Femur (tissue), 1 donor: ENCODE measurements at regions not wholly inside any gene's neighbourhood (a gene's known extent, or its start where the extent isn't known, plus 50 kb on each side); places are given as distances from the start of the nearest gene placed in this dataset.
"Not testable (repeated sequence)": the region's sequence is repeated elsewhere in the genome, so short reads cannot be mapped to it uniquely, and the experiment has no call there.

Experiments used
- DNase-seq: peaks from one replicate; pipeline ENCODE4 v3.0.0-alpha.2; 2017

DNA sequence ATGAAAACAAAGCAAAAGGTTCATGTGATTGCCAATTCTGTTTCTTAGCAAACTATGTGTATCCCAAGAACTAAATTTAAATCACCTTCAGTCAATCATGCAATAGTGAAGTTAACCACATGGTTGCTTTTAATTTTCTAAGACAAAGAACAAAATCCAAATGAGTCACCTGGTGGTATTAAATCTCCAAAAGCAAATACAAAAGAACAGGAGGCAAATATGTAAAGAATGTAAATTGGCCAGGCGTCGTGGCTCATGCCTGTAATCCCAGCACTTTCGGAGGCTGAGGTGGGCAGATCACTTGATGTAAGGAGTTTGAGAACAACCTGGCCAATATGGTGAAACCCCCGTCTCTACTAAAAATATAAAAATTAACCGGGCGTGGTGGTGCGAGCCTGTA lies 54.2 kb upstream of the PIK3R4 start:
- DNase-seq: no peak

DNA sequence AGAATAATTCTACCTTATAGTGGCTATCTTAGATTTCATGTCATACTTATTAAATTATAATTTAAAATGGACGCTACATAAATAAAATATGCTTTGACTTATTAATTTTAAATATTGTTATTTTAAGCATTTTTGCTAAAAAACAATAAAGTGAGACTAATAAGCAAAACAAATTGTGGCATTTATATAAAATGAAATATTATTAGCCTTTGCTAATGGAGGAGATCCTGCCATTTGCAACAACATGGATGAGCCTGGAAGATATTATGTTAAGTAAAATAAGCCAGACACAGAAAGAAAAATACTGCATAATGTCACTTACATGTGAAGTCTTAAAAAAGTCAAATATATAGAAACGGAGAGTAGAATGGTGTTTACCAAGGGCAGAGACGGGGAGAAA lies 54.8 kb upstream of the PIK3R4 start:
- DNase-seq: no peak

DNA sequence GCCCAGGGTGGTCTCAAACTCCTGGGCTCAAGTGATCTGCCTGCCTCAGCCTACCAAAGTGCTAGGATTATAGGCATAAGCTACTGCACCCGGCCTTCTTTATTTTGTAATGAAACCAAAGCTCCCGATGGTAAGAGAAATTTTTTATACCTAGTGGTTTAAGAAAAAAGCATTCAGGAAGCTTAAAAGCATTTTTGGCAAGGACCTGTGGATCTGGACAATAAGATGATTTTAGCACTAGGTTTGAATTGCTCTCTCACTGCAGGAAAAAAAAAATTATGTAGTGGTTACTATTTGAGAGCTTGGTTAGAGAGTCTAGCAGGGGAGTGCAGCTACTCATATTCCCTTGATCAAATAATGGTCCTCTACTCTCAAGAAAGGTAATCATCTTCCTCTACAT lies 64.9 kb upstream of the PIK3R4 start:
- no peak for DNase-seq

DNA sequence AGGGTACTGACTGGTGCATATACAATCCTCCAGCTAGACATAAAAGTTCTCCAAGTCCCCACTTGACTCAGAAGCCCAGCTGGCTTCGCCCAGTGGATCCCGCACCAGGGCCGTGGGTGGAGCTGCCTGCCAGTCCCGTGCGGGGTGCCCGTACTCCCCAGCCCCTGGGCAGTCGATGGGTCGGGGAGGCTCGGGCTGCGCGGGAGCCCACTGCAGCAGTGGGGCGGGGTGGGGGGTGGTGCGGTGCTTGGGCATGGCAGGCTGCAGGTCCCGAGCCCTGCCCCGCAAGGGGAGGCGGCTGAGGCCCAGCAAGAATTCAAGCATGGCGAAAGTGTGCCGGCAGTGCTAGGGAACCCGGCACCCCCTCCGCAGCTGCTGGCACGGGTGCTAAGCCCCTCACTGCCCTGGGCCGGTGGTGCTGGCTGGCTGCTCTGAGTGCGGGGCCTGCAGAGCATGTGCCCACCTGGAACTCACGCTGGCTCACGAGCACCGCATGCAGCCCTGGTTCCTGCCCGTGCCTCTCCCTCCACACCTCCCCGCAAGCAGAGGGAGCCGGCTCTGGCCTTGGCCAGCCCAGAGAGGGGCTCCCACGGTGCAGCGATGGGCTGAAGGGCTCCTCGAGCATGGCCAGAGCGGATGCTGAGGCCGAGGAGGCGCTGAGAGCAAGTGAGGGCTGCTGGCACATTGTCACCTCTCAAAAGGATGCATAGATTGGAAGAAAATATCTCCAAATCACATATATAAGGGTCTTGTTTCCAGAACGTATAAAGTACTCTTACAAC lies 68.3 kb upstream of the PIK3R4 start:
- no peak for DNase-seq

DNA sequence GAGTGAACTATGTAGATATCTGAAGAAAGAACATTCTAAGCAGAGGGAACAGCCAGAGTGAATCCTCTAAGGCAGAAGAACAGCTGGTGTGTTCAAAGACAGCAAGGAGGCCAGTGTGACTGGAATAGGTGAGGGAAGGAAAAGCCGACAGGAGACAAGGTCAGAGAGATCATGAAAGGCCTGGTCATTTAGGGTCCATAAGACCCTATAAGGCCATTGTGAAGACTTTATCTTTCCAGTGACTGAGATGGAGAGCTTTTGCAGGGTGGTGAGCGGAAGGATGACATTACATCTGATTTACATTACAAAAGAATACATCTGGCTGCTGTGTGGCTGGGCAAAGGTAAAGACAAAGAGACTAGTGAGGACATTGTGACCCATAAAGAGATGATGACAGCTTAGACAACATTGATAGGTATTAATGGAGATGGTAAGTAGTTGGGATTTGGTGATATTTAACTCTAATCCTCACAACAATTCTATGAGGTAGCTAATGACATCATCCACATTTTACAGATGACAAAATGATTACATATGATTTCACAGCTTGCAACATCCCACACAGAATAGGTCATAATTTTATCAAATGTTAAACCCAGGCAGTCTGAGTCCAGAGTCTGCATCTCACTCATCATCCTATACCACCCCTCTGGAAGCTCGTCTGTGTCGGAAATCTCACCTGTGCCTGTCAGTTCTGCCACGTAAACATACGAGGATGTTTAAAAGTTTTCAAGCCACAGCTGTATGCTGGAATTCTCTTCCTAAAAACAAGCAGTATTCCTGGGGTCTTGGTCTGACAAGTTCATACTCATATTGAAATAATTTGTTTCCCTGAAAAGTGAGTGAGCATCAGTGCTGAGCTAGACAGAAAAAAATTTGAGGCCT lies 70.2 kb upstream of the PIK3R4 start:
- no peak for DNase-seq

DNA sequence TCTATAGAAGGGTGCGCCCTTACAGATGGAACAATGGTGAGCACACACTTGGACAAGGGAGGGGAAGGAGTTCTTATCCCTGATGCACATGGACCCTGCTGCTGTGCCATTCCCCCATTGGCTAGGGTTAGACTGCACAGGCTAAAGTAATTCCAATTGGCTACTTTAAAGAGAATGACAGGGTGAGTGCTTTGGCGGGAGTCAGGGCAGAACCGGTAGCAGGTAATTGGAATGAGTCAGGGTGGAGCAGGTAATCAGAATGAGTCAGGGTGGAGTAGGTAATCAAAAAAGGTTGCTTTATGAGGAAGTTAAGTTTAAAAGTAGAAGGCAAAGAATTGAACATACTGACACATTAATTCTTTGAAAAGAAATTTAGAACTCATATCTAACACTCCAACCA lies 71.4 kb upstream of the PIK3R4 start:
- DNase-seq: not testable (repeated sequence)

DNA sequence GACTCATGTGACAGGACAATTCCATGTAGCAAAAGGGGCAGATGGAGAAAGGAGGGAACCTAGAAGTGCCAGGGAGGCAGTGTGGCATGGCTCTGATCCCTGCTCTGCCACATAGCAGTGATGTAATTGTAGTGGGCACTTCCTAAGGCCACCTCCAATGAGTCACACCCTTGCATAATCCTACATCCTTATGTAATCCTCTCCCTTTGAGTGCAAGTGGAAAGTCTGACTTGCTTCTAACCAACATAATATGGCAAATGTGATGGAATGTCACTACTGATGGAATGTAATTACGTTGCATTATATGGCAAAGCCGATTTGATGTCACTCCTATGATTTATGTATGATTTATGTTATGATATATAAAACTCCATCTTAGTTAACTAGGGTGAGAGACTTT lies 72.9 kb upstream of the ATP2C1 start:
- DNase-seq: no peak

DNA sequence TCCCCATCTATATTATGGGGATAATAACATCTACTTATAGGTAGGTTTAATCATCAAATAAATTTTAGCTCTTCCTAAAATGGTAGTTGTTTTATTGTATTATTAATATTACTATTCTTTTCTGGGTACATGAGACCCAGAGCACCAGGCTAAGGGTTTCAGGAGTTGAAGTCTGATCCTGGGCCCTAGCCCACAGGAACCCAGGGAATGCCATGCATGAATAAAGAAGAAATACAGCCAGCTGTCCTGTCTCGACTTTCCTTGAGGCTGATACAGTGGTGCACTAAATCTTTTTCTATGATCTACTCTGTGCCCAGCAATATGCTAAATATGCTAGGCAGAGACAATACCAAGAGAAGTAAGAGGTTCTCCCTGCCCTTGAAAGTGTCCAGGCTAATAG lies 72.1 kb upstream of the ATP2C1 start:
- DNase-seq: no peak

DNA sequence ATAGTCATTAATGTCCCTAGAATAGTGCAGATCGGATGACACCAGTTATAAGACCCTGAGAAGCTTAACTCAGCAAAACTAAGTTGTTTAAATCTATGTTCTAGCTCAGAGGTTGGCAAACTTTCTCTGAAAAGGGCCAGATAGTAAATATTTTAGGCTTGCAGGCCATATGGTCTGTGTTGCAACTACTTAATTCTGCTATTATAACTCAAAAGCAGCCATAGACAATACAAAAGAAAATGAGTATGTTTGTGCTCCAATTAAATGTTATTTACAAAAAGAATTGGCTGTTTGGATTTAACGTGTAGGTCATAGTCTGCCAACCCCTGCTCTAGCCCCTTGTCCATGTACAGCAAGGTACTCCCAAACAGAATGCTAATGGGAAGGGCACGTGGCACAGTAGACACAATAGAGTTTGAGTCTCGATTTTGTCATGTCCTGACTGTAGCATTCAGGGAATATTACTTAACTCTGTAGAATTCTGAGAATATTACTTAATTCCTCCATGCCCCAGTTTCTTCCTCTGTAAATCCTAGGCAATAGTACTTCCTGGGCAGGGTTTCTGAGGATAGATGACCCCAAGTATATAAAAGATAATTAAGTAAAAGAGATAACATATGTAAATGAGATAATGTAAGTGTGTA lies 70.5 kb upstream of the ATP2C1 start:
- DNase-seq: no peak

DNA sequence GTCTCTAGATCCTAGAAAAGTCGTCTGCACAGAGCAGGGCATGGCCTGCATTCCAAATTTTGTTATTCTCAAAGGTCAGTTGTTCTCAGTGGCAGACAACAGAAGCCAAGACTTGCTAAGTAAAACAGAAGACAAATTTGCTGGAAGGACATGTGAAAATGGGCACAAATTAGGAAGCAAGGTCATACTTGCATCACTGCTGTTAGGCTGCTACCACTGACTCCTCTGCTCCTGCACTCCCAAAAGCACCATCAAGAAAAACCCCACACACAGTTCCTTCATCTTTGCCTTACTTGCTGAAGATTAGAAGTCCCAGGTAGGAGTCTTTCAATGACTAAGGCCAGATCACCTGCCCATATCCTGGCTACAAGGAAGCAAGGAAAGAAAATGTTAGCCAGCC lies 69.9 kb upstream of the ATP2C1 start:
- DNase-seq: no peak

DNA sequence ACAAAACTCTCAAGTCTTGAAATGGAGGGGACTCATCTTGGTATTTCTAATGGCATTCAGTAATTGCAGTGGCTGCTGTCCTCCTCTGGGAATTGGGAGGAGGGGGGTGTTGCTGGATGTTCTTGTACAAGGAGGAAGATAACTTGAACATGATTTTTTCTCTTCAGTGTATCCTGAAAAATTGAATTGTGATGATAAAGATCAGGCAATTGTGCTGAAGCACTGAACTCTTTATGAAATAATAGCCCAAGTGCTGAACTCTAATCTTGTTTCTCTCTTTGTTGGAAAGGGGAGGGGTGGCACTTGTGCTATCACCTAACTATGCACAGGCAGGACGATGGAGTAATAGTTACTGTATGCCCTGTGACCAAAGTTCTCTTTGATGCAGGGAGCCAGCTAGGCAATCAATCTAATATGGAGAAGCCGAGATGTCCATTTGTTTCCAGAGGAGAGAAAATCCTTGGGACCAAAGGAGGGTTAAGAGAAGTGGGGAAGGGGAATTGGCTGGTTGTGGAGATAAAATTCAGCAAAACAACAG lies 68.1 kb upstream of the ATP2C1 start:
- no peak for DNase-seq

DNA sequence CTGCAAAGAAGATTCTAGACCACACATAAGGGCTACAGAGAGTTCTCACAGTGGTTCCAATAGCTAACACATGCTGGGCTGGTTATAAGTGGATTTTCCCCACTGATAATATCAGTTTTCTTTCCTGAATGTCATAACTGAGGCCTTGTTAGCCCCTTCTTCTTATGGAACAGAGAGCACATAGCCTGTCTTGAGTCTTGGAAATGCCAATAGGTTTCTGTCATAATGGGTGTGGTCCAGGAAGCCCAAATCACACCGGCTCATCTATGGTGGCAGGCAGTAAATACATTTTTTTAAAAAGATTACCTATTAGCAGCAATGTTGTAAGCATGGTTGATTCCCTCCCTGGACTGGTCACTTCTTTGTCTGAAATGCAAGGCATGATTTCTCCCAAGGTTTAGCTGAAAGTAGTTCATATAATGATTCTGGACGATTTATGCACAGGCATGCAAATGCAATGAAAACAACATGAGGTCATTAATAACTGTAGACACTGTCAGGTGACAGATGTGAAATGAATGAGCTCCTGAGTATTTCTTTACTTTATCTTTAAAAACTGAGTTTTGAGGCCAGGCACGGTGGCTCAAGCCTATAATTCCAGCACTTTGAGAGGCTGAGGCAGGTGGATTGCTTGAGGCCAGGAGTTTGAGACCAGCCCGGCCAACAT lies 67.2 kb upstream of the ATP2C1 start:
- no peak for DNase-seq

DNA sequence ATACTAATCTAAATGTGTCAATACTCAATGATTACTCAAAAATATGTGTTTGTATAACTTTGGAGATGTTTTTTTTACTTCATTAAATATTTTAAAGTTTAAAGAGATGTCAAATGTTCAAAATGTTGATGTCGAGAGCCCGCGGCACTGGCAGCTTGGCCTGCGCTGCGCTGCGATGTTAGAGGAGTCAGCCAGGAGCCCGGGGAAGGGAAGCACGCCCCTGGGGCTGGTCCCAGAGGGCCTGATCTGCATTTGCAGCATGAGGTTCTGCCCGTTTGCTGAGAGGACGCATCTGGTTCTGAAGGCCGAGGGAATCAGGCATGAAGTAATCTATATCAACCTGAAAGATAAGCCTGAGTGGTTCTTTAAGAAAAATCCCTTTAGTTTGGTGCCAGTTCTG lies 66.4 kb upstream of the ATP2C1 start:
- no peak for DNase-seq

DNA sequence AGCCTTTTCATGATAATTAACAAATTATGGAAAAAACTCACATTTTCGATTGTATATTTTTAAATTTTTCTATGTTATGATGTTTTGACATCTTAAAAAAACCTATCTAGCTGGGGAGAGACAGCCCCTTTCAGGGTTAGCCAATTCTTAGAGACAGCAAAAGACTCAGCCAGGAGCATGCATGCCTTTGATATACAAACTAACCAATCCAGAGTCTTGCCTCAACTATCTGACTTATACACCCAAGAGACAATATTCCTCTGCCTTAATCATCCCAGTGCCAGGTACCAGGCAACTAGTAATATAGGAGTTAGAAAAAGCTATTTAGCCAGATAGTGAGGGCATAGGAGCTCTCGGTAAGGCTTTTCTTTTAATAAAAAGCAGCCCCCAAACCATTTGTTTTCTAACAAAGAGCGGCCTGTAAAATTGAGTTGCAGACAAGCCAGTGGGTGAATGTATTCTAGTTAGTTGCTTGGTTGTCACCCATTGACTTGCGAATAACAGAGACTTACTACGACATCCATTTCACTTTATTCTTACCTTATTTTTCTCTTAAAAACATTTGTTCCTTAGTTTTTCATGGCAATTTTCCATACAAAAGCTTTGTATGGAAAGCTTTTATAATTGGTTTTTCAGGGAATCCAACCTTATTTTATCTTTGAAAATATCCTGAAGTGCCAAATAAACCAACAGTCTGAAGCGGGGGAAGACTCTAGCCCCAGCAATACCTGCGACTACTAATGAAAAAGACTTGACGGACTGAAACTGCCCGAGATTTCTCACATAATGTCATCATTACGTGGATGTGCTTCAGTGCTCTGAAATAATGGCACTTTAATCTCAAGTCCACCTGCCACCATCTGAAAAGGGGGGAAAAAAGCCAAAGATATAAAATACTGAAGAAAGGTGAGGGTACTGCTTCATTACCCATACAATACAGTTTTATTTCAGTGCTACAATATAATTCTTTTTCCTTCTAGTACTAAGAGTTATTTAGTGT lies 64.6 kb upstream of the ATP2C1 start:
- no peak for DNase-seq

DNA sequence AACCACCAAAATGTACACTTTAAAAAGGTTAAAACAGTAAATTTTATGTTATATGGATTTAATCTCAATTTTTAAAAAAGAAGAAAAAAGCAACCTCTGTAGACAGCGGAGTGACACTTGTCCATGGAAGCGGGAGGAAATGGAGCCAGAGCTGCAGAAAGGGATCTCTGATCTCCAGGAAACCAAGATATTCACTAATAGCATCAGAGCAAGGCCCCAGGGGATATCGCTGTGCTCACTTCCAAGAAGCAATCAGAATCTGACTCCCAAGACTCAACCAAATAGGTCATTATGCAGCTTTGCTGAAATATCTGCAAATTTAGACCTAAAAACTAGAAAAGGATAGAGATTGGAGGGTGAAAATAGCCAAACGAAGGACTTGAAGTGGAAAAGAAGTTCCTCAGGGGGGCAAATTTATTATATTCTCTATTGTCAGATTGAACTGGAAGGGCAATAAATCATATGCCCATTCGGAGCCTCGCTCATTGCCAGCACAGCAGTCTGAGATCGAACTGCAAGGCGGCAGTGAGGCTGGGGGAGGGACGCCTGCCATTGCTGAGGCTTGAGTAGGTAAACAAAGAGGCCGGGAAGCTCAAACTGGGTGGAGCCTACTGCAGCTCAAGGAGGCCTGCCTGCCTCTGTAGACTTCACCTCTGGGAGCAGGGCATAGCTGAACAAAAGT lies 62.0 kb upstream of the ATP2C1 start:
- DNase-seq: no peak

DNA sequence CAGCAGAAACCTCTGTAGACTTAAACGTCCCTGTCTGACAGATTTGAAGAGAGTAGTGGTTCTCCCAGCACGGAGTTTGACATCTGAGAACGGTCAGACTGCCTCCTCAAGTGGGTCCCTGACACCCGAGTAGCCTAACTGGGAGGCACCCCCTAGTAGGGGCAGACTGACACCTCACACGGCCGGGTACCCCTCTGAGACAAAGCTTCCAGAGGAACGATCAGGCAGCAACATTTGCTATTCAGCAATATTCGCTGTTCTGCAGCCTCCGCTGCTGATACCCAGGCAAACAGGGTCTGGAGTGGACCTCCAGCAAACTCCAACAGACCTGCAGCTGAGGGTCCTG lies 61.5 kb upstream of the ATP2C1 start:
- DNase-seq: not testable (repeated sequence)

DNA sequence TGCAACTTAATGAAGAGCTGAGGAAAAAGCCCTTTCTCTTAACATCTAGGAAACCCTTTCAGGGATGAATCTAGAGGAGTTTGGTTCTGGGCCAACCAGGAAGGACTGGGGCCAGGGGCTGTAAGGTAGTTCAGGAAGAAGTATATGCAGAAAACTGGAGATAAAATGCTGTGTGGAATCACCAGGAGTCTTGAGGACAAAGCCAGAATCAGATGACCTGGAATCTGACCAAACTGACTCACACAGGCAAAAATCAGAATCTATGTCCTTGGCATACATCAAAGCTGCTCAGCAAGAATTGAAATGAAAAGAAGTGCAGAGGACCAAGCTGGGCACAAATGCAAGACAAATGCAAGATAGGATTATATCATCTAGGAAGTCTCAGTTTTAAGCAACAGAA lies 59.4 kb upstream of the ATP2C1 start:
- DNase-seq: no peak

DNA sequence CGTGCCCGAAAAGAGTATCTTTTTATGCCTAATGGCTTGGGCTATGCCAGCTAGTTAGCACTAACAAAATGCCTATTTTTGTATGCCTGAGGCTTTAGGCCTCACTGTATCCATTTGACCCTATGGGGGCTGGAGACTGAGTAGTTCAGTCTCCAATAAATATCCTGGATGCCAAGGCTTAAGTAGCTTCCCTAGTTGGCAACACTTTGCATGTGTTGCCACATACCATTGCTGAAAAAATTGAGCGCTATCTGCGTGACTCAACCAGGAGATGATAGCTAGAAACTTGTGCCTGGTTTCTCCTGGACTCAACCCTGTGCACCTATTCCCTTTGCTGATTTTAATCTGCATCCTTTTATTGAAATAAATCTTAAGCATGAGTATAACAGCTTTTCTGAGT lies 58.4 kb upstream of the ATP2C1 start:
- no peak for DNase-seq

DNA sequence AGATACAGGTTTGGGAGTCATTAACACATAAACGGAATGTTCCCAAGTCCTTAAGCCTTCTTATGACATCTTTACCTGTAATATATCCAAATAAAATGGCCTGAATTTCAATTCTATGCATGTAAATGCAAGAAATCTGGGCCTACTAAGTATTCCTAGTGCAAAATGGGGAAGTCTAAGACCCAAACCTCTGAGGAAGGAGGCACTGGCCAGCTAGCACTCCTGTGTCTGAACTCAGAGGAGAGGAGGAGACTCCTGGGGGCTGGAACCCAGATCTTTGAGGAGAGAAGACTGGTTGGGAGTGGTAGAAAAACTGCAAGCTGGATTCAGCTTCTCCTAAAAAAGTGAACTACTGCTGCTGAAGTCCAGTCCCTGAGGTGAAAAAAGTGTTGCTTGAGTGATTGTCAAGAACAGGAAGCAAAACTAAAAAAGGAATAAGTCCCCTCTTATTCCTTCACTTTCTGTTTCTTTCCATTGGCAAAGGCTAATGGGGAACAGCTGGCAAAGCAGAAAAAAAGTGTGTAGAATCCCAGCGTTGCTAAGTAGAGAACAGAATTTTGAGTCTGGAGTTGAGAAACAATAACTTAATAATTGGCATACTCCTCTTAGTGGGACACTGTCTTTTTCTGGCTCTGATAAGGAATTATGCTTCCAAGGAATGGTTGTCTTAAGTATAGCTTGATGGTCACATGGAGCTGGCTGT lies 54.8 kb upstream of the ATP2C1 start:
- DNase-seq: peak; percentile 23

DNA sequence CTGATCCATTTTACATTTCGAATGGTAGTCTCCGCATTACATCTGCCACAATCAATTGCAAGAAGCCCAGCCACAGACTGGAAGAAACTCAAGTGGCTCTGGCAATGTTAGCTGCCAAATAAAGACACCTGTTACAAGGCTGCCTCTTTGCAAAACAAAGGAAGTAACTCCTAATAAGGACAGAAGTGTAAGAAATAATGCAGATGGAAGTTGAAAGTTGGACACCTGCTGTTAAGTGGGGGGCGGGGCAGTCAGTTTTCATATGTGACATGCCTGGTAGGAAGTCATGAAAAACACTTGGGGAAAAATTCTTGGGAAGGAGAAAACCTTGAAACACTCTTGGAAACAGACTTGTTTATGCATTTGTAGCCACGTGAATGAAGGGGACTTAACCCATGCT lies 54.1 kb upstream of the ATP2C1 start:
- DNase-seq: peak; percentile 41

DNA sequence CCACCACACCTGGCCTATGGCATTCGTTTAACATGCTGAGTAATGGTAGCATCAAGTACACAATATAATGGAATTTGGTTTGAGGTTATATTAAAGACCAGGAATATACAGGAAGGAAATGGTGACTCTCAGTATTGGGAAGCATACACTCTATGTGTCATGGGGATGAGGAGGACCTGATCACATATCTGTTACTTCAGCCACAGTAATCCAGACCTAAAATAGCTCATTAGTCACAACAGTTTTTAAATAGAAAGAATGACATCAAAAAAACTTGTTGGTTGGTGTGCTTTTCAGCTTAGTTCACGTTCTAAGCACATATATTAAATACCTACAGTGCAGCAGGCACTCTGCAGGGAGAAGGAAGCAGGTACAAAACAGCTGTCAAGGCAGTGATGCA lies 52.5 kb upstream of the ATP2C1 start:
- DNase-seq: no peak
